GM12875 (cell line): ENCODE measurements at regions not wholly inside any gene's neighbourhood (a gene's known extent, or its start where the extent isn't known, plus 50 kb on each side); places are given as distances from the start of the nearest gene placed in this dataset.

Experiments used
- H3K4me3 ChIP-seq: one replicate; pipeline ENCODE4 v1.5.1; 2011; ENCODE audit warnings: low read depth, low read length, control low read depth
- CTCF ChIP-seq: IDR thresholded peaks from 2 replicates; pipeline ENCODE4 v1.5.1; 2011; ENCODE audit warnings: low read depth, mild to moderate bottlenecking, control low read depth, inconsistent platforms, low read length, moderate library complexity, borderline replicate concordance; ENCODE audit not compliant: insufficient read depth

DNA sequence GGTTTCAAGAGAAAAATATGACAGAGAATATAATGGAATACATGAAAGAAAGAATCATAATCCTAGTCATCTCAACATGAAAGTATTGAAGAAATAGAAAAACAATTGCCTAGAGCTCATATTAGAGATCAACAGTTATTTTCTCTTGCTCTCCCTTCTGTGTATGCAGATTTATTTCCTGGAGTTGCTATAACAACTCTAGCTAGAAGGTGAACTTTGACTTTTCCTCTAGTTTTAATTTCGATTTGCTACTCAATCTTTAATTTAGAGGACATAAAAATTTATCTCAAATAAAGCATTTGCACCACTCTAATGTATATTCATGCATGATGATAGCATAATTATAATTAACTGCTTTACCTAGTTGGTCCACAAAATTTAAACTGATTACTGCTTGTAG lies 84.6 kb upstream of the PICALM start:
- no peak for TF ChIP-seq CTCF
- H3K4me3 ChIP-seq: no peak overlapping the region

GRCh38 chr11:86152901-86153300 lies 84.0 kb upstream of the PICALM start:
- TF ChIP-seq CTCF: no peak
- H3K4me3 ChIP-seq: no peak overlapping the region

GRCh38 chr11:86152006-86152862 lies 83.3 kb upstream of the PICALM start:
- no peak overlapping the region for H3K4me3 ChIP-seq
- TF ChIP-seq CTCF: no peak

DNA sequence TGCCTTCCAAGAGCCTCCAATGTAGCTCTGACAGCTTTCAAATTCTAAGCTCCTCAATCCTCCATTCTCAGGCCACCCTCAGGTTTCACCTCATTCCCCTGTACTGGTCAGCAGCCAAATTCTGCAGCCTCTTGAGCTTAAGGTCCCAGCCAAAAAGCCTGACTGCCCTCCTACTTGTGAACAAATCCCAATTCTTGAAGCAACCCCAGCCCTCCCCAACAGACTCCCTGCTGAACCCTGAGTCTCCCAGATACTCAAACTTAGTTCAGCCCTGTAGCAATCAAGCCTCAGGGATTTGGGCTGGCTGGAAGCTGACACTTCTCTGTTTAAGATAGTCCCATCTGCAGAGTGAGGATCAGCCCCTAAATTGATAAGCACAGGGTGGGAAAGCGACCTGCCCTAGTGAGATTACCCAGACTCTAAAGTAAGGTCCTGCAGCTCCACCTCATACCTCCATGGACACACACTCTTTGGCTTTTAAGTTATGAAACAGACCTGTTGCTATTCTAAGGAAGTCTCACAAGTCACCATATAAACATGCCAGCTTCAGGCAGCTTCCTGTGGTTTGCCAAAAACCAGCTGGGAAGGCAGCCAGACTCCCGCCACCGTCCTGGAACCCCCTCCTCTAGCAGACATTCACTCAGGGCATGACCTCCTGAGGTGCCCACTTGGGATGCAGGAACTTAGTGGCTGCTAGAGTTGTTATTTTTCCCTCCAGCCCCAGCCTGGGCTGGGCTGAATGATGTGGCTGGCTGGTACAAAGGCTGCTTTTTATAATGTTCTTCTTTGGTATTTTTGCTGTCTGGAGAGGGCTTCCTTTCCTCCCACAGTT lies 82.5 kb upstream of the PICALM start:
- no peak overlapping the region for H3K4me3 ChIP-seq
- no peak for TF ChIP-seq CTCF

DNA sequence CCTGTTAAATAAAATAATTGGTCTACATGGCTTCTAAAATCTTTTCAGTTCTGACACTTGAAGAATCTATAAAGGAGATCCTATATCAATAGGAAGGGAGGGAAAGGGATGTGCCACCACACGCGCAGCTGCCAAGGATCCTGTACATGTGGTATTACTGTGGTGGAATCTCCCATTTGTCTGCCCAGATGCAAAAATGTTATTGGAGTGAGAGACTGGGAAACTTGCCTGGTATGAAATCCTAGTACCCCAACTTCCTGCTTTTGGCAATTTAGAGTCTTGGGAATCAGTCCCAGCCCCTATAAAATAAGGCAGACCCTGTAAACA lies 81.9 kb upstream of the PICALM start:
- no peak for TF ChIP-seq CTCF
- H3K4me3 ChIP-seq: no peak overlapping the region

DNA sequence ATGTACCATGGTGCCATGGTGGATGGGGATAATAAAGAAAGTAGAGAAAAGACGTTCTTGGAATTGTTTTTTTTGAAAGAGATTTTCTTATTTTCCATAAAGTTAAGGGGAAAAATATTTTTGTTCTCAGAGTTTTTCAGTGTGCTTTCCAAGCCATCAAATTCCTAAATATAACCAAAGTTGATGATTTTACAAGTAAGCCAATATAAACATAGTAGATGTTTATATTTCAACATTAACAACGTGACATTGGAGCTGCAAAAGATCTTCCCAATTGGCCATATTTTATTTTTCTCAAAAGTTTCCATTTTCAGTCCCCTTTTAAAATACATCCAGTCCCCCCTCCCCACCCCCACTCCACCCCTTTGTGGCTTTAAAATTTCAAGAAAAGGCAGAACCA lies 80.9 kb upstream of the PICALM start:
- no peak for TF ChIP-seq CTCF
- no peak overlapping the region for H3K4me3 ChIP-seq

DNA sequence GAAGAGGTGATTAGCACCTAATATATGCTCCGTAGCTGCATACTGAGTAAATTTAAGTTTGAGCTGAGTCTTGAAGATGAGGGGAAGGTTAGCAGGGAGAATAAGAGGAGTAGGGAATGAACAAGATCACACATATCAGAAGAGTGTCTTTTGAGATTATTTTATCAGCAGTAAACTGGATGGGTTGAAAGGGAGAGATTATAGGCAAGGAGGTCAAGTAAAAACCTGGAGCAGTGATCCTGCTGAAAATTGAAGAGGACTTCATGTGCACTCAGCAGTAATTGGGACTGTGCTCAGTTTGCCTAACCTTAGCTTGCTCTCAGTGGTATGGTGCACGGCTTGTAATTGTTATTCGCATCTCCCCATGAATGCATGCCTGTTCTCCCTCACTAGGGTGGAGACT lies 79.5 kb upstream of the PICALM start:
- TF ChIP-seq CTCF: no peak
- H3K4me3 ChIP-seq: no peak overlapping the region
